Thoracic aorta (tissue), 2 donors: ENCODE measurements at regions not wholly inside any gene's neighbourhood (a gene's known extent, or its start where the extent isn't known, plus 50 kb on each side); places are given as distances from the start of the nearest gene placed in this dataset.
"Not testable (repeated sequence)": the region's sequence is repeated elsewhere in the genome, so short reads cannot be mapped to it uniquely, and the experiment has no call there.

Experiments used
- ATAC-seq: fragments of 150-250 bp; one replicate; pipeline ENCODE4 v1.8.0; 2017; ENCODE audit warnings: low read depth; ENCODE audit not compliant: insufficient number of reproducible peaks, low FRiP score
- DNase-seq: peaks from one replicate; pipeline ENCODE4 v3.0.0-alpha.2; 2020; ENCODE audit warnings: low spot score
- H3K27ac ChIP-seq, 2 donors: fragments of 200-600 bp; sonication (generic); 1 replicate in 1 of 2; 2 replicates in 1 of 2; pipeline ENCODE4 v1.5.1; 2016; ENCODE audit warnings: mild to moderate bottlenecking in 2 of 2, moderate library complexity in 2 of 2
- H3K27me3 ChIP-seq: fragments of 200-600 bp; sonication (generic); replicated peaks from 2 replicates; pipeline ENCODE4 v1.6.0; 2016; ENCODE audit warnings: mild to moderate bottlenecking; ENCODE audit not compliant: insufficient read depth
- H3K36me3 ChIP-seq: fragments of 200-600 bp; sonication (generic); one replicate; pipeline ENCODE4 v1.5.1; 2016
- H3K4me1 ChIP-seq, 2 donors: fragments of 200-600 bp; sonication (generic); 1 replicate in 1 of 2; 2 replicates in 1 of 2; pipeline versions ENCODE4 v1.5.1 to v1.6.0; 2016; ENCODE audit warnings: low read depth in 2 of 2, mild to moderate bottlenecking in 1 of 2; ENCODE audit not compliant: control insufficient read depth in 1 of 2
- H3K4me3 ChIP-seq: fragments of 200-600 bp; sonication (generic); 2 replicates; pipeline ENCODE4 v1.5.1; 2016; ENCODE audit warnings: mild to moderate bottlenecking
- H3K9me3 ChIP-seq: fragments of 200-600 bp; sonication (generic); 2 replicates; pipeline ENCODE4 v1.5.1; 2016
- TF ChIP-seq, protein P1 (sequence below): fragments of 200-600 bp; sonication (generic); IDR thresholded peaks from one replicate; pipeline ENCODE4 v1.5.1; 2019; ENCODE audit warnings: antibody characterized with exemption

- Histone ChIP-seq H3K9me3 (no peaks in the 10 kb centered on the region), H3K4me3 (no peak overlapping the region), H3K27me3 (no peaks in the 10 kb centered on the region), H3K36me3 (no peaks in the 10 kb centered on the region), H3K4me1 (no peaks in the 10 kb centered on the region), H3K27ac (no peak overlapping the region)
- DNase-seq: no peak
- no peak for ATAC-seq
- TF ChIP-seq, protein P1, sequence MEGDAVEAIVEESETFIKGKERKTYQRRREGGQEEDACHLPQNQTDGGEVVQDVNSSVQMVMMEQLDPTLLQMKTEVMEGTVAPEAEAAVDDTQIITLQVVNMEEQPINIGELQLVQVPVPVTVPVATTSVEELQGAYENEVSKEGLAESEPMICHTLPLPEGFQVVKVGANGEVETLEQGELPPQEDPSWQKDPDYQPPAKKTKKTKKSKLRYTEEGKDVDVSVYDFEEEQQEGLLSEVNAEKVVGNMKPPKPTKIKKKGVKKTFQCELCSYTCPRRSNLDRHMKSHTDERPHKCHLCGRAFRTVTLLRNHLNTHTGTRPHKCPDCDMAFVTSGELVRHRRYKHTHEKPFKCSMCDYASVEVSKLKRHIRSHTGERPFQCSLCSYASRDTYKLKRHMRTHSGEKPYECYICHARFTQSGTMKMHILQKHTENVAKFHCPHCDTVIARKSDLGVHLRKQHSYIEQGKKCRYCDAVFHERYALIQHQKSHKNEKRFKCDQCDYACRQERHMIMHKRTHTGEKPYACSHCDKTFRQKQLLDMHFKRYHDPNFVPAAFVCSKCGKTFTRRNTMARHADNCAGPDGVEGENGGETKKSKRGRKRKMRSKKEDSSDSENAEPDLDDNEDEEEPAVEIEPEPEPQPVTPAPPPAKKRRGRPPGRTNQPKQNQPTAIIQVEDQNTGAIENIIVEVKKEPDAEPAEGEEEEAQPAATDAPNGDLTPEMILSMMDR: no peak
Observed at GRCh38 chr4:42237010-42237409, 84.6 kb upstream of the BEND4 start.

- TF ChIP-seq, protein P1: no peak
- Histone ChIP-seq H3K36me3 (no peaks in the 10 kb centered on the region), H3K27ac (no peak overlapping the region), H3K9me3 (no peaks in the 10 kb centered on the region), H3K4me1 (no peaks in the 10 kb centered on the region), H3K4me3 (no peak overlapping the region), H3K27me3 (no peaks in the 10 kb centered on the region)
- DNase-seq (no peak), ATAC-seq (no peak)
Observed at GRCh38 chr4:42237451-42237850, 85.0 kb upstream of the BEND4 start.

- H3K36me3 ChIP-seq: no peaks in the 10 kb centered on the region
- H3K27ac ChIP-seq: no peak overlapping the region
- no peaks in the 10 kb centered on the region for H3K27me3 ChIP-seq
- TF ChIP-seq, protein P1: no peak
- no peaks in the 10 kb centered on the region for H3K4me1 ChIP-seq
- no peaks in the 10 kb centered on the region for H3K9me3 ChIP-seq
- ATAC-seq (no peak), DNase-seq (no peak)
- no peak overlapping the region for H3K4me3 ChIP-seq
Observed at GRCh38 chr4:42248972-42249371, 96.5 kb upstream of the BEND4 start.

GRCh38 chr4:42252315-42252714 is 99.9 kb upstream of the BEND4 start:
- Histone ChIP-seq H3K9me3 (no peaks in the 10 kb centered on the region), H3K4me1 (no peaks in the 10 kb centered on the region), H3K27me3 (no peaks in the 10 kb centered on the region), H3K4me3 (no peak overlapping the region), H3K36me3 (no peaks in the 10 kb centered on the region), H3K27ac (no peak overlapping the region)
- TF ChIP-seq, protein P1: no peak
- ATAC-seq: no peak
- DNase-seq: no peak

DNA sequence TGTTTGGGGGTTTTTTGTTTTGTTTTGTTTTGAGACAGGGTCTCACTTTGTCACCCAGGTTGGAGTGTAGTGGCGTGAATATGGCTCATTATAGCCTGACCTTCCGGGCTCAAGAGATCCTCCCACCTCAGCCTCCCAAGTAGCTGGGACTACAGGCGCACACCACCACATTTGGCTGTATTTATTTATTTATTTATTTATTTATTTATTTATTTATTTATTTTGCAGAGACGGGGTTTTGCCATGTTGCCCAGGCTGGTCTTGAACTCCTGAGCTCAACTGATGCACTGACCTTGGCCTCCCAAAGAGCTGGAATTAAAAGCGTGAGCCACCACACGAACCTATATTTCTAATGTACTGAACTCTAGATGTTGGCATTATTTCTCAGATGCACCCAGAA is 105.2 kb upstream of the BEND4 start:
- not testable (repeated sequence) for H3K4me3 ChIP-seq, H3K27me3 ChIP-seq, H3K9me3 ChIP-seq, DNase-seq, H3K36me3 ChIP-seq, H3K4me1 ChIP-seq, H3K27ac ChIP-seq, ATAC-seq

GRCh38 chr4:42262701-42263490 is 110.4 kb upstream of the BEND4 start:
- Histone ChIP-seq H3K36me3 (no peaks in the 10 kb centered on the region), H3K4me1 (no peaks in the 10 kb centered on the region), H3K27ac (no peak overlapping the region), H3K9me3 (no peaks in the 10 kb centered on the region), H3K27me3 (no peaks in the 10 kb centered on the region), H3K4me3 (no peak overlapping the region)
- ATAC-seq: no peak
- DNase-seq: no peak
- TF ChIP-seq, protein P1: no peak
